ENCODE measurements at regions not wholly inside any gene's neighbourhood (a gene's known extent, or its start where the extent isn't known, plus 50 kb on each side); places are given as distances from the start of the nearest gene placed in this dataset.
A peak's percentile ranks its signal among the peaks of the same experiment; 100 is the strongest.

GRCh38 chr11:30811226-30811755 lies 225.1 kb upstream of the MPPED2 start:
- DNase-seq (ENCODE audit: low read depth): no peak

GRCh38 chr11:30810116-30810515 lies 224.0 kb upstream of the MPPED2 start:
- no peak for DNase-seq (ENCODE audit: low read depth)

GRCh38 chr11:30801357-30801756 lies 215.2 kb upstream of the MPPED2 start:
- no peak for DNase-seq (ENCODE audit: low read depth)

GRCh38 chr11:30800904-30801303 lies 214.8 kb upstream of the MPPED2 start:
- no peak for DNase-seq (ENCODE audit: low read depth)

- DNase-seq (ENCODE audit: low read depth): no peak
Observed at GRCh38 chr11:30798547-30799236, 212.5 kb upstream of the MPPED2 start.

- peak; percentile 3 for DNase-seq (ENCODE audit: low read depth)
Observed at GRCh38 chr11:30789270-30789669, 203.1 kb upstream of the MPPED2 start.

GRCh38 chr11:30788849-30789248 lies 202.7 kb upstream of the MPPED2 start:
- no peak for DNase-seq (ENCODE audit: low read depth)

- DNase-seq (ENCODE audit: low read depth): peak; percentile 0
Observed at GRCh38 chr11:30786256-30787110, 200.3 kb upstream of the MPPED2 start.

GRCh38 chr11:30778596-30778995 lies 192.4 kb upstream of the MPPED2 start:
- no peak for DNase-seq (ENCODE audit: low read depth)

- DNase-seq (ENCODE audit: low read depth): no peak
Observed at GRCh38 chr11:30775233-30775522, 189.0 kb upstream of the MPPED2 start.

GRCh38 chr11:30774496-30775232 lies 188.5 kb upstream of the MPPED2 start:
- no peak for DNase-seq (ENCODE audit: low read depth)

- no peak for DNase-seq (ENCODE audit: low read depth)
Observed at GRCh38 chr11:30772908-30773307, 186.8 kb upstream of the MPPED2 start.

- DNase-seq (ENCODE audit: low read depth): no peak
Observed at GRCh38 chr11:30763951-30764350, 177.8 kb upstream of the MPPED2 start.

- no peak for DNase-seq (ENCODE audit: low read depth)
Observed at GRCh38 chr11:30762188-30762587, 176.0 kb upstream of the MPPED2 start.

GRCh38 chr11:30760345-30760744 lies 174.2 kb upstream of the MPPED2 start:
- DNase-seq (ENCODE audit: low read depth): no peak

GRCh38 chr11:30758946-30759504 lies 172.9 kb upstream of the MPPED2 start:
- DNase-seq (ENCODE audit: low read depth): no peak

- no peak for DNase-seq (ENCODE audit: low read depth)
Observed at GRCh38 chr11:30758518-30758917, 172.4 kb upstream of the MPPED2 start.

GRCh38 chr11:30758012-30758411 lies 171.9 kb upstream of the MPPED2 start:
- no peak for DNase-seq (ENCODE audit: low read depth)

- DNase-seq (ENCODE audit: low read depth): no peak
Observed at GRCh38 chr11:30753994-30754393, 167.8 kb upstream of the MPPED2 start.

- DNase-seq (ENCODE audit: low read depth): no peak
Observed at GRCh38 chr11:30753504-30753903, 167.4 kb upstream of the MPPED2 start.

GRCh38 chr11:30749268-30749667 lies 163.1 kb upstream of the MPPED2 start:
- no peak for DNase-seq (ENCODE audit: low read depth)

GRCh38 chr11:30741039-30741550 lies 154.9 kb upstream of the MPPED2 start:
- DNase-seq (ENCODE audit: low read depth): peak; percentile 11
